NCI-H510A treated with DMSO at 0.1 percent for 48 hours (cell line): ENCODE measurements at regions not wholly inside any gene's neighbourhood (a gene's known extent, or its start where the extent isn't known, plus 50 kb on each side); places are given as distances from the start of the nearest gene placed in this dataset.

Experiments used
- DNase-seq: peaks from one replicate; lab custom pipeline; 2025; lab: John Stamatoyannopoulos, UW

GRCh38 chr10:106183041-106183440, 981.5 kb downstream of the SORCS1 start:
- no peak for DNase-seq

- DNase-seq = no peak
These were observed 982.0 kb downstream of the SORCS1 start for GRCh38 chr10:106182542-106182941.

- DNase-seq = no peak
These were observed 983.0 kb downstream of the SORCS1 start for GRCh38 chr10:106181501-106181900.

GRCh38 chr10:106179430-106179829, 985.1 kb downstream of the SORCS1 start:
- no peak for DNase-seq

GRCh38 chr10:106175760-106176377, 988.6 kb downstream of the SORCS1 start:
- DNase-seq = no peak

GRCh38 chr10:106173838-106174237, 990.7 kb downstream of the SORCS1 start:
- no peak for DNase-seq

- no peak for DNase-seq
These were observed 995.3 kb downstream of the SORCS1 start for GRCh38 chr10:106169241-106169640.

- DNase-seq = no peak
These were observed 996.6 kb downstream of the SORCS1 start for GRCh38 chr10:106167946-106168345.

- no peak for DNase-seq
These were observed 1006.3 kb downstream of the SORCS1 start for GRCh38 chr10:106158241-106158640.

GRCh38 chr10:106147021-106147420, 1017.5 kb downstream of the SORCS1 start:
- no peak for DNase-seq

- DNase-seq = no peak
These were observed 1024.6 kb downstream of the SORCS1 start for GRCh38 chr10:106139915-106140314.

GRCh38 chr10:106136175-106136574, 1028.3 kb downstream of the SORCS1 start:
- DNase-seq = no peak

- no peak for DNase-seq
These were observed 1030.0 kb downstream of the SORCS1 start for GRCh38 chr10:106134326-106135000.

- DNase-seq = no peak
These were observed 1031.1 kb downstream of the SORCS1 start for GRCh38 chr10:106133451-106133850.

GRCh38 chr10:106132956-106133355, 1031.5 kb downstream of the SORCS1 start:
- no peak for DNase-seq

- DNase-seq = no peak
These were observed 1049.8 kb downstream of the SORCS1 start for GRCh38 chr10:106114656-106115186.

- DNase-seq = no peak
These were observed 1053.3 kb downstream of the SORCS1 start for GRCh38 chr10:106111246-106111645.

GRCh38 chr10:106107706-106108105, 1056.8 kb downstream of the SORCS1 start:
- no peak for DNase-seq

GRCh38 chr10:106106114-106106513, 1058.4 kb downstream of the SORCS1 start:
- DNase-seq = no peak

- no peak for DNase-seq
These were observed 1074.7 kb downstream of the SORCS1 start for GRCh38 chr10:106089855-106090254.

GRCh38 chr10:106086391-106086790, 1078.1 kb downstream of the SORCS1 start:
- no peak for DNase-seq

GRCh38 chr10:106083572-106083971, 1080.9 kb downstream of the SORCS1 start:
- DNase-seq = no peak

GRCh38 chr10:106082865-106083264, 1081.6 kb downstream of the SORCS1 start:
- DNase-seq = no peak
